NCI-H524 (cell line): ENCODE measurements at regions not wholly inside any gene's neighbourhood (a gene's known extent, or its start where the extent isn't known, plus 50 kb on each side); places are given as distances from the start of the nearest gene placed in this dataset.
"Not testable (repeated sequence)": the region's sequence is repeated elsewhere in the genome, so short reads cannot be mapped to it uniquely, and the experiment has no call there.

Experiments
- DNase-seq, 2 experiments: peaks; one replicate each; lab custom pipeline; 2025; lab: John Stamatoyannopoulos, UW

- no peak for DNase-seq
Observed at GRCh38 chr2:167843657-167844056, 403.7 kb downstream of the STK39 start.

GRCh38 chr2:167843217-167843616 lies 404.2 kb downstream of the STK39 start:
- no peak for DNase-seq

GRCh38 chr2:167842047-167842446 lies 405.3 kb downstream of the STK39 start:
- no peak for DNase-seq

- not testable (repeated sequence) for DNase-seq
Observed at GRCh38 chr2:167835290-167835689, 412.1 kb downstream of the STK39 start.

DNA sequence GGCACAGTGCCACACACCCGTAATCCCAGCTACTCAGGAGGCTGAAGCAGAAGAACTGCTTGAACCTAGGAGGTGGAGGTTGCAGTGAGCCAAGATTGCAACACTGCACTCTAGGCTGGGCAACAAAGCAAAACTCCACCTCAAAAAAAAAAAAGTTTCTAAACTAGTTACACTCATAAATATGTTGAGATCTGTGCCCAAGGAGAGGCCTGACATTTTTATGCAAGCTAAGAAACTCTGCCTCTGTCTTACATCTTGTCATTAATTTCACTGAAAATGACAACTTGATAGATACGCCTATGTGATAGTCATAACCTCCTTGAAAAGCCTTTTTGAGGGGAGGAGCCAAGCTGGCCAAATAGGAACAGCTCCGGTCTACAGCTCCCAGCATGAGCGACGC lies 412.7 kb downstream of the STK39 start:
- DNase-seq: no peak

- peak in 1 of 2 experiments; percentile 58 for DNase-seq
Observed at GRCh38 chr2:167833294-167833693, 414.1 kb downstream of the STK39 start.

DNA sequence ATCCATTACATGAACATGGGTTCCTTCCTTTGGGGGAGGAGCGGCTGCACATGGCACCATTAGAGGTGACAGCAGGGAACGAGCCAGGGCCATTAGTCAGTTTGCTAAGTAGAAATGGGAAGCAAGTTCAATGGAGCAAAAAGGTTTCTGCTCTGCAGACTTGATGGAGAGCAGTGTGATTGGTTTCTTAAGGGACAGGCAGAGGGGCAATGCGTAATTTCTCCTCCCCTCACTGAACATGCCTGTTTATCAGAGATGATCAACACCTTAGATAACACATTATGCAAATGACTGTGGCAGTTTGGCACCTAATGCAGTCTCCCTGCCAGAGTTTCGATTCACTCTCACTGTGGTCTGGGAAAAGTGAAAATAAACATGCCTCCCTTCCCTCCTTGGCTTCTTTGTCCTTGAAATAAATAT lies 414.5 kb downstream of the STK39 start:
- DNase-seq: peak; percentile 44 to 65

- DNase-seq: no peak
Observed at GRCh38 chr2:167827352-167828097, 419.9 kb downstream of the STK39 start.

DNA sequence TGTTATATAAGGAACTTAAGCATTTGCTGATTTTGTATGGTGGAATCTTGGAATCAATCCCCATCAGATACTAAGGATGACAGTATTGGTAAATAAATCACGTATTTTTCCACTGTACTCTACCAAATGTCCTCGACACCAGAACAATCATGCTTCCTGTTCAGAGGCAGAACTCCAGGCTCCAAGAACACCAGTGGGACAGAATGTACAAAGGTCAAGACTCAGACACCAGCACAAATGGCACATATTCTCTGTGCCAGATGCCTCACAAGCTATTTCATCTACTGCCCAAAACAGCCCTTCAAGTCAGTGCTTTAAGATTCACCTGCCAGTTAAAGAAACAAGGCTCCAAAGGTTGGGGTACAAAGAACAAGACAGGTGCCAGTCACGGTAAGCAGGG lies 420.5 kb downstream of the STK39 start:
- no peak for DNase-seq

GRCh38 chr2:167825664-167826063 lies 421.7 kb downstream of the STK39 start:
- DNase-seq: peak in 1 of 2 experiments; percentile 10

DNA sequence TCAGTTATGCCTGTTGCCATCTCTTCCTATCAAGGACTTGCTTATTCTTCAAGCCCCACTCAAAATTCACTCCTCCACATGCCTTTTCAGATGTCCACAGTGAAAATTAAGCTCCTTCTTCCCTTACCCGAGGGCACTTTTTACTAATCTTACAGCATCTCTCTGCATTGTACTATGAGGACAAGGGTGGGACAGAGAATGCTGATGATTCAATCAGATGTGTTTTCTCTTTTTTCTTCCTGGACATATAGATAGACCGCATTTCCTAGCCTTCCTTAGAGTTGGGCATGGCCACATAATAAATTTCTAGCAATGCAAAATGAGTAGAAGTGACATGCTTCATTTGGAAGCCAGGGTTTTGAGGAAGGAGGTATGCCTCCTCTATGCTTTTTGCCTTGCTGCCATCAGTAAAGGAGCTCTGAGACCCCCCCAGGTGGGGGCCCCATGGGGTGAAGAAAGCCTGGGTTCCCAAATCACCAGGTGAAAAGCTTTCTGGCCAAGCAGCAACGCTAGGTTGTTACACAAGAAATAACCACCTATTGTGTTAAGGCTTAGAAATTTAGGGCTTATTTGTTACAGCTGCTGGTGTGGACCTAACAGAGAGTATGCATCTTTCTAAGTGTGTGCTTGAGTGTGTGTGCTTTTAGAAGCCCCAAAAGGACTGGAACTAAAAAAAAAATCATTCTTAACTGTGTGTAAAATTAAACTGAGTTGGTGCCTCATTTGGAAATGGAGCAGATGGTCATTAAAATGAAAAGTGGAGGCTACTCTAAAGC lies 424.5 kb downstream of the STK39 start:
- peak; percentile 6 to 32 for DNase-seq

- DNase-seq: no peak
Observed at GRCh38 chr2:167820488-167820887, 426.9 kb downstream of the STK39 start.

- DNase-seq: no peak
Observed at GRCh38 chr2:167818521-167818920, 428.9 kb downstream of the STK39 start.

- DNase-seq: no peak
Observed at GRCh38 chr2:167817908-167818307, 429.5 kb downstream of the STK39 start.

GRCh38 chr2:167817422-167817821 lies 430.0 kb downstream of the STK39 start:
- no peak for DNase-seq

GRCh38 chr2:167816874-167817290 lies 430.5 kb downstream of the STK39 start:
- DNase-seq: no peak

DNA sequence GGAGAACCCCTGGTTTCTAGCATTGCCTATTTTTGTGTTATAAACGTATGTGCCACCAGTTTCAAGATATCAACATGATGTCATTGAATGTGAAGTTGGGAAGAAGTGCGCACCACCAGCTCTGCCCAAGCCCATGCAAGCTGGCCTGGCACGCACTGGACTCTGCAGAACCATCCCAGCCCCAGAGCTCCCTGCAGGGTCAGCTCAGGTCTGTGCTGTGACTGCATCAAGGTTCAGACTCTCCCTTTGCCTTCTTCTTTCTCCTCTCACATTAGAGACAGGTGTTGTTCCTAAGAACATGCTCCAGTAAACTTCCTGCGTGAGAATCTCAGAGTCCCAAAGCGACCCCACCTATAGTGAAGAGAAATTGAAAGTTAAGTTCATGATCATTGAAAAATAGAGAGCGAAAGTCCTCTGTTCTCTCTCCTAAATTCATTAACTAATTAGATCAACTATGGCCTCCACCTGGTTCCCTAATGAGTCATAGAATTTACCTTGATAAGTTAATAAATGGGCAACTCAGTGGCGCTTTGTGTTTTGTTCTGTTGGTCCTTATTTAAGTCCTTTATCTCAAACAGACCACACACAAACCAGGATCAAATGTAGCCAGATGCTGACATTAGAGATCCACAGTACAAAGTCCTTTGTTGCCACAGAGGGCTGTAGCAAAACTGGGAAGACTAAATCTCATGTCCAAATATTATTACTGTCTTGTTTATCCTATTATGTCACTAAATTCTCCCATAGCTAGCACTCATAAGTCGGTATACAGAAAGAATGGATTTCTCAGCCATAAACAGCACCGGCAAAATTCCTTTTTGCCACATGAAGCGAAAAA lies 432.3 kb downstream of the STK39 start:
- no peak for DNase-seq

DNA sequence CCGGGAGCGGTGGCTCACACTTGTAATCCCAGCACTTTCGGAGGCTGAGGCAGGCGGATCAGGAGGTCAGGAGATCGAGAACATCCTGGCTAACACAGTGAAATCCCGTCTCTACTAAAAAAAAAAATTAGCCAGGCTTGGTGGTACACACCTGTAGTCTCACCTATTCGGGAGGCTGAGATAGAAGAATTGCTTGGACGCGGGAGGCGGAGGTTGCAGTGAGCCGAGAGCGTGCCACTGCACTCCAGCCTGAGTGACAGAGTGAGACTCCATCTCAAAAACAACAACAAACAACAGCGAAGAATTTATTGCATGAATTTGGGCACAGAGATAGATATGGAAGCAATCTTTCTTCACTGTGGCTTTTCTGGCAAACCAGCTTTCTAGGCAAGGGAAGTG lies 432.9 kb downstream of the STK39 start:
- not testable (repeated sequence) for DNase-seq

DNA sequence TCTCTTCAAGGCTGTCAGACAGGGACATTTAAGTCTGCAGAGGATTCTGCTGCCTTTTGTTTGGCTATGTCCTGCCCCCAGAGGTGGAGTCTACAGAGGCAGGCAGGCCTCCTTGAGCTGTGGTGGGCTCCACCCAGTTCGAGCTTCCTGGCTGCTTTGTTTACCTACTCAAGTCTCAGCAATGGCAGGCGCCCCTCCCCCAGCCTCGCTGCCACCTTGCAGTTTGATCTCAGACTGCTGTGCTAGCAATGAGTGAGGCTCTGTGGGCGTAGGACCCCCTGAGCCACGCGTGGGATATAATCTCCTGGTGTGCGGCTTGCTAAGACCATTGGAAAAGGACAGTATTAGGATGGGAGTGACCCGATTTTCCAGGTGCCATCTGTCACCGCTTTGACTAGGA lies 437.6 kb downstream of the STK39 start:
- DNase-seq: not testable (repeated sequence)

DNA sequence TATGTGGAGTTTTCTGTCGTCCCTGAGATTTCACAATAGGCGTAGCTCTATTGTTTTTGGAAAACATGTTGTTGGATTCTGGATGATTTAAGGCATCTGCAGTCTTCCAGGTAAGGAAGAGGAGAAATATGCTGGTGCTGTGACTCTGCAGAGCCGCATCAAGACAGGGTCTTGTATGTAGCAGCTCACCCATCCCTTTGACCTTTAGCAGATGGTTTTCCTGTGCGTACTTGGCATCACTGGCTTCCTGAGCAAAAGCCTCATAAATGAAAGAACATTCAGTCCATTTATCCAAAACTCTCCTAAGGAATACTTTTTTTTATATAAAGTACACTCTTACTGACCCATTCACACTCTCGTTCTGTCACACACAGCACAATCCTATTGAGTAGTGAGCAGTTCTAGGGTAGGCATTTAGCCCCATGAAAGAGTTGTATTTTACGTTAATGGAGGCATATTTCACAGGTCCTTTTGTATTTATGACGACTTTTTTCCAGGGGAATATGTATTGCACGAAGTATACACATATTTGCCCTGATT lies 443.9 kb downstream of the STK39 start:
- DNase-seq: no peak

GRCh38 chr2:167794554-167795255 lies 452.7 kb downstream of the STK39 start:
- no peak for DNase-seq
